ENCODE measurements at regions not wholly inside any gene's neighbourhood (a gene's known extent, or its start where the extent isn't known, plus 50 kb on each side); places are given as distances from the start of the nearest gene placed in this dataset.
"Not testable (repeated sequence)": the region's sequence is repeated elsewhere in the genome, so short reads cannot be mapped to it uniquely, and the experiment has no call there.

GRCh38 chr18:67455890-67456501 lies 60.5 kb downstream of the DSEL start:
- in situ Hi-C loops (cut with HindIII; ENCODE audit: low sequenced_read_pairs), result no loop called here

GRCh38 chr18:67453901-67454300 lies 62.6 kb downstream of the DSEL start:
- in situ Hi-C loops (cut with HindIII; ENCODE audit: low sequenced_read_pairs), result no loop called here

DNA sequence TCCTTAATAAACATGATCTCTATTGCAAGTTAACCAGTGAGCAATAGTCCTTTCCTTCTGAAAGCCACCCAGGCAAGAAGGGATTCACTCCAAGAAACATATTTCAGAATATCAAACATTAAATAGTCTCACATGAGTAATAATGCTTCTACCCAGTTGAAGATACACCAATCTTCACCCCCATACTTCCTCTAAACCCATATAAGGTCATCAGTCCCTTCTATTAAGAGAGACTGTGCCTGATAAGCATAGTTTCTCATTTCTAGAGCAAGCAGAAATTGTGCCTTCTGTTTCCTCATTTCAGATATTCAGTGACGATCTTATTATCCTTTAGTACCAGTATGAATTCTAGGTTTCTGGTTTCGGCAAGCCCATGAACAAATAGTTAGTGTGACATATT lies 64.6 kb downstream of the DSEL start:
- in situ Hi-C loops (cut with HindIII; ENCODE audit: low sequenced_read_pairs), result no loop called here

GRCh38 chr18:67451101-67451500 lies 65.4 kb downstream of the DSEL start:
- in situ Hi-C loops (cut with HindIII; ENCODE audit: low sequenced_read_pairs), result not testable (repeated sequence)

GRCh38 chr18:67433971-67434370 lies 82.5 kb downstream of the DSEL start:
- in situ Hi-C loops (cut with HindIII; ENCODE audit: low sequenced_read_pairs), result no loop called here

GRCh38 chr18:67432806-67433205 lies 83.7 kb downstream of the DSEL start:
- in situ Hi-C loops (cut with HindIII; ENCODE audit: low sequenced_read_pairs), result no loop called here

GRCh38 chr18:67428805-67429204 lies 87.7 kb downstream of the DSEL start:
- in situ Hi-C loops (cut with HindIII; ENCODE audit: low sequenced_read_pairs), result no loop called here

GRCh38 chr18:67428158-67428557 lies 88.4 kb downstream of the DSEL start:
- in situ Hi-C loops (cut with HindIII; ENCODE audit: low sequenced_read_pairs), result no loop called here

- in situ Hi-C loops (cut with HindIII; ENCODE audit: low sequenced_read_pairs), result no loop called here
Measured at GRCh38 chr18:67426486-67426885, 90.0 kb downstream of the DSEL start.

DNA sequence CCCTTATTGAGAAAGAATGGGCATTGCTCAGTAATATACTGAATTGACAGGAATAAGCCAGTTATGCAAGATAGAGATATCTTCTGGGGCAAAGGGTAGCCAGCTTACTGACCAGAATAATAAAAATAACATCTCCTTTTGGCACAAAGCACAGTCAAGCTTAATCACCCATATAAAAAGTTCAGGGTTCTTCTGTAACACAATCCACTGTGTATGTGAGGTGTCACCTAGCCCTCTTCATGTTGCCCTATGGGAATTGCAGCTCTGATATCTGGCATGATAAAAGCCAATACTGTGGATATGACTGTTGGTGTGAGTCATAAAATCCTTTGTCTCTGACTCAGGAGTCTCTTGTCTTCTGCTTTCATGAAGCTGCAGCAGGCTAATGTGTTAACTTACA lies 90.8 kb downstream of the DSEL start:
- in situ Hi-C loops (cut with HindIII; ENCODE audit: low sequenced_read_pairs), result no loop called here

DNA sequence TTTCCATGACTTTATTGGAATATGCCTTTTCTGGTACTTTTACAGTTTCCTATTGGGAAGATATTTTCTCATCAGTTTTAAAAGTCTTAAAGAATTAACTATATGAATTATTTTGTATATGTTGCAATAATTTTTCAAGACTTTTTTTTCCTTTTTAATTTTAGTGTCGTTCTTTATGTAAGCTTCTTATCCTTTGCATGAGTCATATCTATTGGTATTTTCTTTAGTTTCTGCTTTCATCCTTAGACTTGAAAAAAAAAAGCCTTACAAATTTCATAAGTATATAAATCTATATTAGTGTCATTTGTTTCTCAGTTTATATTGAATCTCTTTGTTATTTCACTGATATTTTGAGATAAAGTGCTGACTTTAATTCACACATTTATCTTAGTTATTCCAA lies 94.9 kb downstream of the DSEL start:
- in situ Hi-C loops (cut with HindIII; ENCODE audit: low sequenced_read_pairs), result no loop called here

- in situ Hi-C loops (cut with HindIII; ENCODE audit: low sequenced_read_pairs), result no loop called here
Measured at GRCh38 chr18:67417864-67418523, 98.5 kb downstream of the DSEL start.

DNA sequence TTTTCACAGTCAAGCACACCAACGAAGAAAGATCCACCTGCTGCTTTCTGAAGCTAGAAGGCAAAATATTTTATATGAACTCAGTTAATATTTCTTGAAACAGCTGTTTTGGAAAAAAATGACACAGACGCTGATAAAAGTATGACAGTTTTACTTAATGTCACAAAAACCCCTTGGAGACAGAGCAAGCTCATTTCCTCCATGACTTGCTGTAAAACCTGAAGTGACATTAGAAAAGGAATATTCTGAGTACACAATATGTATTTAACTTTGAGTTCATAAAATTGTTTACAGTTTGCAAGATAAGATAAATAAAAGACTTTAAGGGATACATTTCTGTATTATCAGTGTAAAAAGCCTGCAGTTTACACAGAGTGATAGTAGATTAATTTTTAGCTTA lies 105.4 kb downstream of the DSEL start:
- in situ Hi-C loops (cut with HindIII; ENCODE audit: low sequenced_read_pairs), result no loop called here

GRCh38 chr18:67410075-67411070 lies 106.1 kb downstream of the DSEL start:
- in situ Hi-C loops (cut with HindIII; ENCODE audit: low sequenced_read_pairs), result no loop called here

GRCh38 chr18:67408240-67408639 lies 108.3 kb downstream of the DSEL start:
- in situ Hi-C loops (cut with HindIII; ENCODE audit: low sequenced_read_pairs), result no loop called here

DNA sequence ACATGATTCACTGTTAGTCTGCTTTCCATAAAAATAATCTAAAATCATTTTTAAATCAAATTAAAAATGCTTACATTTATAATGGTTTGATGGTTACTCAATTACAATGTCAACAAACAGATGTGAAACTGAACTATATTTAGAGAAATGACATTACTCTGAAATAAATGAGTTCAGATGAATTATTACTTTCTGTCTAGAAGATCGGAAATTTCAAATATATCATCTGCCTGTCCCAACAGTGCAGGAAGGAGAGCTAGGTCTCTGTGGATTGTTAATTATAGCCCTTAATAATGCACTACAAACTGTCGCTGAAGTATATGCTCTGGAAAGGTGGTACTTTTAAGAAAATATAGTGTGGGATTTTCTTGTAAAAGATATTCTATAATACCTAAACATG lies 109.8 kb downstream of the DSEL start:
- in situ Hi-C loops (cut with HindIII; ENCODE audit: low sequenced_read_pairs), result no loop called here

- in situ Hi-C loops (cut with HindIII; ENCODE audit: low sequenced_read_pairs), result no loop called here
Measured at GRCh38 chr18:67402543-67402942, 114.0 kb downstream of the DSEL start.

DNA sequence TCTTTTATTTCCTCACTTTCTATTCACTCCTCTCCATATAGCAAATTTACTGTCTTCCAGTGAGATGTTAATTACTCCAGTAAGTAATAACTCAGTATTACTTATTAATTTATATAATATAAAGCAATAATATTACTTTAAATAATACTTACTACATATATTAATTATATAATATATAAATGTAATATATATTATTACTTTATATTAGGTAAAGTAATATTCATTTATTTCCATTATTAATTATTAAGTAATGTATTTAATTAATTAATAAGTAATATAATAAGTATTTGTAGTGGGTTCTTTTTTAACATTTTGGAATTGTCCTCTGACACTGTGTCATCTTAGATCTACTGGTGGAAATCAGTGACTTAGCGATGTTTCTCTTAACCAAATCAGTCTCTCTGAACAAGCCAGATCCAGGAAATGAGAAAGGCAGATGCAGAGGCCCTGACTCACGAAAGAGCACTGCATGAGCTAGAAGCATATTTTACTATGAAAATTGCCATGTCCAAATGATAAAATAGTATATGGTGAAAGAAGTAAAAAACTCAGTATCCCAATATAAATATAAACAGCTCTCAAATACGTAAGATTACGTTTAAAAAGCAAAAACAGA lies 115.9 kb downstream of the DSEL start:
- in situ Hi-C loops (cut with HindIII; ENCODE audit: low sequenced_read_pairs), result no loop called here

DNA sequence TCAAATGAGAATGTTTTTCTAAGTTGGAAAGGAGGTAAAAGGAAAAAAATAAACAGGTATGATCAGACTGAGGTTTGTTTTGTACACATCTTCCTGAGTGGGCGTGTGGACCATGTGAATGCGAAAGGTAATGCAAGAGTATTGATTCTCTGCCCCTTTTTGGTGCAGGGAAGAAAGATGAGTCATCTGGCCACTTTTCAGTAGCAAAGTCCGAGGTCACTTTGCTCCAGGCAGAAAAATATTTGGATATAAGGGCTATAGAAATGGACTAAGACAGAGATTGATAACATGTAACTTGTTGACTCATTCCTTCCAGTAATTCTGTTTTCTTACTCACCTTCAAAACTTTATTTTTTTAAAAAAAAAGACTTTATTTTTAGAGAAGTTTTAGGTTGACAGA lies 130.5 kb downstream of the DSEL start:
- in situ Hi-C loops (cut with HindIII; ENCODE audit: low sequenced_read_pairs), result no loop called here

DNA sequence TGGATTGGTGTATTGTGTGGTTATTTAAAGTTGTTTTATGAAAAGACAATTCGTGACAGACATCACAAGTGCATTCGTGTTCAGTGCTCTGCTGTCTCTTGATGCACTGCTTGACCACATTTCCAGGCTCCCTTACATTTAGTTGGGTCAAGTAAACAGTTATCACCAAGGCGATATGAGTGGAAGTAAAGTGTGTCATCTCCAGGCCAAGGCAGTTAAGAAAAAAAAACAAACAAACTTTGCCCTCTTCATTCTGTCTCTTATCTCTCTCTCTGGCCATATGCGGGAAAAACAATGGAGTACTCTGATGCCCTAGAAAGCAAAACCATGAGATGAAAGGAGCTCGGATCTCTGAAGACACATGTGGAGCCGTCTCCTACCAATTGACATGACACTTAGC lies 131.1 kb downstream of the DSEL start:
- in situ Hi-C loops (cut with HindIII; ENCODE audit: low sequenced_read_pairs), result no loop called here

- in situ Hi-C loops (cut with HindIII; ENCODE audit: low sequenced_read_pairs), result not testable (repeated sequence)
Measured at GRCh38 chr18:67384057-67384456, 132.5 kb downstream of the DSEL start.
